PC-9 (cell line): ENCODE measurements at regions not wholly inside any gene's neighbourhood (a gene's known extent, or its start where the extent isn't known, plus 50 kb on each side); places are given as distances from the start of the nearest gene placed in this dataset.

Experiments
- CTCF ChIP-seq: fragments of 200-600 bp; sonication (generic); conservative IDR thresholded peaks from 2 replicates; pipeline ENCODE4 v1.6.1; 2017; ENCODE audit warnings: mixed run types, antibody characterized with exemption, mild to moderate bottlenecking, moderate library complexity
- EZH2 ChIP-seq: fragments of 200-600 bp; sonication (generic); IDR thresholded peaks from 2 replicates; pipeline ENCODE4 v1.8.0; 2017; ENCODE audit warnings: antibody characterized with exemption, low read depth

GRCh38 chr11:128157423-128158298 lies 429.7 kb downstream of the ETS1 start:
- peak; percentile 99 for TF ChIP-seq CTCF
- TF ChIP-seq EZH2 = no peak
